Endothelial cell of umbilical vein (primary cell): ENCODE measurements at regions not wholly inside any gene's neighbourhood (a gene's known extent, or its start where the extent isn't known, plus 50 kb on each side); places are given as distances from the start of the nearest gene placed in this dataset.

Experiments
- BruUV-seq: library from RNA; stranded (reverse); fragments of 400-500 nt; replicated peaks from 2 replicates; lab custom pipeline; 2021; lab: Mats Ljungman, UMichigan
- CTCF ChIA-PET: fragments of 300-600, 350-600 bp; sonication (Branson Sonifier 250); formaldehyde crosslinking; loops from one replicate; lab custom pipeline; 2021; ENCODE audit warnings: antibody characterized with exemption, inconsistent platforms; lab: Charles Lee
- POLR2A ChIA-PET: fragments of 300-600, 350-600 bp; sonication (Branson Sonifier 250); formaldehyde crosslinking; loops from one replicate; lab custom pipeline; 2021; ENCODE audit warnings: antibody characterized with exemption, inconsistent platforms; lab: Charles Lee
- DNase-seq: peaks from one replicate; pipeline ENCODE4 v3.0.0-alpha.2; 2011; ENCODE audit warnings: low read depth, low spot score
- FAIRE-seq: peaks from 2 replicates; lab custom pipeline; 2011; peaks lifted over from hg19 to GRCh38; lab: Jason Lieb, UNC
- H2AFZ ChIP-seq: 2 replicates; pipeline ENCODE4 v1.6.0; 2012; ENCODE audit warnings: low read depth, low read length, control low read depth, inconsistent platforms
- H3K27ac ChIP-seq: 2 replicates; pipeline ENCODE4 v1.5.1; 2011; ENCODE audit warnings: low read depth, mild to moderate bottlenecking, control low read depth, low read length, moderate library complexity; ENCODE audit not compliant: insufficient read depth
- H3K27me3 ChIP-seq, 2 experiments: 2 replicates each; pipeline versions ENCODE4 v1.6.0 to v1.6.1; 2011; ENCODE audit warnings: low read length in 2 of 2, mixed read lengths in 1 of 2; ENCODE audit not compliant: control insufficient read depth in 2 of 2, insufficient read depth in 2 of 2
- H3K36me3 ChIP-seq, 2 experiments: 2 replicates in 1 of 2; 3 replicates in 1 of 2; pipeline ENCODE4 v1.5.1; 2011; ENCODE audit warnings: low read length in 2 of 2, mild to moderate bottlenecking in 1 of 2, moderate library complexity in 1 of 2; ENCODE audit not compliant: control insufficient read depth in 2 of 2, insufficient read depth in 2 of 2; ENCODE audit errors: extremely low read depth in 1 of 2
- H3K4me1 ChIP-seq: 3 replicates; pipeline ENCODE4 v1.5.1; 2011; ENCODE audit warnings: mild to moderate bottlenecking, low read length; ENCODE audit not compliant: control insufficient read depth, insufficient read depth; ENCODE audit errors: extremely low read depth
- H3K4me2 ChIP-seq: 2 replicates; pipeline ENCODE4 v1.6.1; 2011; ENCODE audit warnings: low read length, control low read depth, mixed read lengths; ENCODE audit not compliant: insufficient read depth
- H3K4me3 ChIP-seq, 3 experiments: fragments of 200-600 bp in 1 of 3; sonication (generic), shearing (Covaris generic) in 1 of 3; replicated peaks in 1 of 3; 2 replicates each; pipeline ENCODE4 v1.5.1; 2011 to 2016; ENCODE audit warnings: control low read depth in 3 of 3, low read length in 3 of 3, mild to moderate bottlenecking in 2 of 3, inconsistent platforms in 1 of 3, low read depth in 1 of 3, moderate library complexity in 1 of 3; ENCODE audit not compliant: insufficient read depth in 1 of 3
- H3K79me2 ChIP-seq: 2 replicates; pipeline ENCODE4 v1.6.0; 2012; ENCODE audit warnings: low read length, inconsistent platforms; ENCODE audit not compliant: control insufficient read depth, insufficient read depth
- H3K9ac ChIP-seq: replicated peaks from 2 replicates; pipeline ENCODE3; 2011; ENCODE audit warnings: low read length, control low read depth; ENCODE audit not compliant: insufficient read depth; ENCODE audit errors: extremely low read depth
- H3K9me1 ChIP-seq: replicated peaks from 3 replicates; pipeline ENCODE4 v1.6.0; 2011; ENCODE audit warnings: mild to moderate bottlenecking, low read length; ENCODE audit not compliant: control insufficient read depth, insufficient read depth; ENCODE audit errors: extremely low read depth
- H3K9me3 ChIP-seq: replicated peaks from 2 replicates; pipeline ENCODE4 v1.5.1; 2012; ENCODE audit warnings: low read length, inconsistent platforms; ENCODE audit not compliant: control insufficient read depth, insufficient read depth
- H4K20me1 ChIP-seq: replicated peaks from 2 replicates; pipeline ENCODE3; 2011; ENCODE audit warnings: mild to moderate bottlenecking, low read length; ENCODE audit not compliant: control insufficient read depth, insufficient read depth; ENCODE audit errors: extremely low read depth
- EZH2 ChIP-seq: IDR thresholded peaks from 2 replicates; pipeline ENCODE4 v1.6.1; 2012; ENCODE audit warnings: borderline replicate concordance, low read depth, mild to moderate bottlenecking, moderate library complexity, low read length, inconsistent platforms; ENCODE audit not compliant: severe bottlenecking
- FOS ChIP-seq: IDR thresholded peaks from 2 replicates; pipeline ENCODE4 v1.6.1; 2011; ENCODE audit warnings: mild to moderate bottlenecking, low read length, moderate library complexity, borderline replicate concordance; ENCODE audit not compliant: insufficient read depth
- GATA2 ChIP-seq: IDR thresholded peaks from 2 replicates; pipeline ENCODE4 v1.7.0; 2011; ENCODE audit warnings: low read depth, mild to moderate bottlenecking, moderate library complexity, mixed read lengths, low read length; ENCODE audit not compliant: insufficient read length, insufficient read depth
- JUN ChIP-seq: IDR thresholded peaks from 2 replicates; pipeline ENCODE4 v1.6.1; 2011; ENCODE audit warnings: borderline replicate concordance, low read depth; ENCODE audit not compliant: insufficient read length, insufficient read depth
- MYC ChIP-seq: IDR thresholded peaks from one replicate; pipeline ENCODE4 v1.6.1; 2011; ENCODE audit warnings: mild to moderate bottlenecking, low read depth, low read length
- POLR2A ChIP-seq: IDR thresholded peaks from 2 replicates; pipeline ENCODE4 v1.6.1; 2012; ENCODE audit warnings: low read depth, mild to moderate bottlenecking, control low read depth, low read length
- POLR2AphosphoS5 ChIP-seq: IDR thresholded peaks from 2 replicates; pipeline ENCODE4 v1.6.1; 2012; ENCODE audit warnings: low read depth, mild to moderate bottlenecking, control low read depth, low read length, moderate library complexity; ENCODE audit not compliant: insufficient read depth
- dilution Hi-C: fragments of 300-500 bp; cut with MboI; formaldehyde crosslinking; loops from one replicate; pipeline ENCODE4 v1.15.0; 2019; ENCODE audit warnings: low sequenced_read_pairs; ENCODE audit not compliant: extremely low pct_ligation_motif_present
- intact Hi-C: fragments of 100-400 bp; cut with micrococcal nuclease; formaldehyde crosslinking; loops from one replicate; pipeline ENCODE4 v1.10.0; 2022
- TF ChIP-seq, protein P1 (sequence below): IDR thresholded peaks from 2 replicates; pipeline ENCODE4 v1.6.1; 2011; ENCODE audit not compliant: insufficient read depth, insufficient read length
- TF ChIP-seq, protein P2 (sequence below), 2 donors: IDR thresholded peaks; 1 replicate in 1 of 2; 2 replicates in 1 of 2; pipeline ENCODE4 v1.5.1; 2011; ENCODE audit warnings: low read length in 2 of 2, mild to moderate bottlenecking in 2 of 2, moderate library complexity in 2 of 2, control low read depth in 1 of 2, inconsistent platforms in 1 of 2, low read depth in 1 of 2; ENCODE audit not compliant: insufficient read depth in 1 of 2; ENCODE audit errors: extremely low read depth in 1 of 2

DNA sequence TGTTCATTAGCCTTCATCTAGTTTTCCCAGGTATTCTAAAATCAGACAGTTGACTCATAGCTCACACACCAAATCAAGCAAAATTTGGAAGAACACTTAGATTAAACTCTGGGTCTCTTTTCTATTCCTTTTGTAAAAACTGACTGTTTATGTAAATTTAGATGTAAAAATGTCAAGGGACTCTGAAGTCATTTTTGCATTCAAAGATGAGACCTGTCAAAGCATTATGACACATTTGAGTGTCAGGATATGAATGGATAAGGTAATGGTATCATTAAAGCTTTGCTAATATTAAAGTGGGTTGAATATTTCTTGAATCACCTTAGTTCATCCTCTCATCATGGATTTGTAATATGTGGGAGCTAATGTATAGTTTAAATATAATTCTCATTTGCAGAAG lies 348.1 kb upstream of the NRXN1 start:
- dilution Hi-C loops, result no loop called here
- no TSS peak for BruUV-seq

DNA sequence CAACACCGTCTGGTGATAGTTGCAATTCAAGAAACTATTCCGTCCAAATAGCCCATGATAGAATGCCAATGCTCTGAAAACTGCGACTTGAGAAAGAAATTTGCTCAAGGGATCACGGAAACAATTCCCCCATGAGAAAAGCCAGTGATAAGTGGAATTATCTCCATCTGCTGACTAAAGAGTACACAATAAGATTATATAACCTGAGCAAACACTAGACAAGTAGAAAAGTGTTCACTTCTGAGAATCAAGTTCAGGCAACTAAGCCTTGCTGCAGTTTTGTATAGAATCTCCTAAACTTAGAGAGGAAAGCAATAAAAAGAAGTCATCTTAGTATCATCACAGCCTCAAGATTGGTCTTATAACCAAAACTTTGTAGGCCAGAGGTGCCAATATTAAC lies 336.3 kb upstream of the NRXN1 start:
- Histone ChIP-seq H3K9ac (no peak overlapping the region), H3K4me1 (no peaks in the 10 kb centered on the region), H3K4me3 (no peak overlapping the region), H2AFZ (no peak overlapping the region), H3K9me1 (no peaks in the 10 kb centered on the region), H3K9me3 (no peaks in the 10 kb centered on the region), H3K79me2 (no peaks in the 10 kb centered on the region), H4K20me1 (no peaks in the 10 kb centered on the region), H3K27ac (no peak overlapping the region), H3K4me2 (no peak overlapping the region), H3K27me3 (no peaks in the 10 kb centered on the region), H3K36me3 (no peaks in the 10 kb centered on the region)
- no TSS peak for BruUV-seq
- ChIA-PET CTCF (no interaction called here), POLR2A (no interaction called here)
- dilution Hi-C loops (no loop called here), intact Hi-C loops (no loop called here)
- TF ChIP-seq GATA2 (no peak), JUN (no peak), EZH2 (no peak), POLR2A (no peak), MYC (no peak), FOS (no peak), POLR2AphosphoS5 (no peak)
- TF ChIP-seq, protein P1, sequence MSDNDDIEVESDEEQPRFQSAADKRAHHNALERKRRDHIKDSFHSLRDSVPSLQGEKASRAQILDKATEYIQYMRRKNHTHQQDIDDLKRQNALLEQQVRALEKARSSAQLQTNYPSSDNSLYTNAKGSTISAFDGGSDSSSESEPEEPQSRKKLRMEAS, result no peak
- TF ChIP-seq, protein P2, sequence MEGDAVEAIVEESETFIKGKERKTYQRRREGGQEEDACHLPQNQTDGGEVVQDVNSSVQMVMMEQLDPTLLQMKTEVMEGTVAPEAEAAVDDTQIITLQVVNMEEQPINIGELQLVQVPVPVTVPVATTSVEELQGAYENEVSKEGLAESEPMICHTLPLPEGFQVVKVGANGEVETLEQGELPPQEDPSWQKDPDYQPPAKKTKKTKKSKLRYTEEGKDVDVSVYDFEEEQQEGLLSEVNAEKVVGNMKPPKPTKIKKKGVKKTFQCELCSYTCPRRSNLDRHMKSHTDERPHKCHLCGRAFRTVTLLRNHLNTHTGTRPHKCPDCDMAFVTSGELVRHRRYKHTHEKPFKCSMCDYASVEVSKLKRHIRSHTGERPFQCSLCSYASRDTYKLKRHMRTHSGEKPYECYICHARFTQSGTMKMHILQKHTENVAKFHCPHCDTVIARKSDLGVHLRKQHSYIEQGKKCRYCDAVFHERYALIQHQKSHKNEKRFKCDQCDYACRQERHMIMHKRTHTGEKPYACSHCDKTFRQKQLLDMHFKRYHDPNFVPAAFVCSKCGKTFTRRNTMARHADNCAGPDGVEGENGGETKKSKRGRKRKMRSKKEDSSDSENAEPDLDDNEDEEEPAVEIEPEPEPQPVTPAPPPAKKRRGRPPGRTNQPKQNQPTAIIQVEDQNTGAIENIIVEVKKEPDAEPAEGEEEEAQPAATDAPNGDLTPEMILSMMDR (IDR thresholded peaks at IDR 0.05; ENCODE audit: extremely low read depth in 1 of 2, insufficient read depth in 1 of 2, low read depth in 1 of 2, low read length in 2 of 2), result no peak
- DNase-seq (no peak), FAIRE-seq (no peak)

More for the DNA sequence above, 348.1 kb upstream of the NRXN1 start:
- Histone ChIP-seq H3K4me1 (no peaks in the 10 kb centered on the region), H3K27me3 (no peaks in the 10 kb centered on the region), H3K79me2 (no peaks in the 10 kb centered on the region), H3K9me1 (no peaks in the 10 kb centered on the region), H3K36me3 (no peaks in the 10 kb centered on the region), H3K27ac (no peak overlapping the region), H3K9ac (no peak overlapping the region), H4K20me1 (no peaks in the 10 kb centered on the region), H3K9me3 (no peaks in the 10 kb centered on the region), H3K4me2 (no peak overlapping the region), H2AFZ (no peak overlapping the region), H3K4me3 (no peak overlapping the region)
- FAIRE-seq (no peak), DNase-seq (no peak)
- CTCF ChIA-PET, result interaction anchor here (0.9 kb wide), 1 partner anchor 10 kb away, joined by 3 read pairs; no protein-coding TSS in a partner anchor
- TF ChIP-seq MYC, result no peak
- no peak for TF ChIP-seq FOS
- TF ChIP-seq, protein P2 (IDR thresholded peaks at IDR 0.05; ENCODE audit: extremely low read depth in 1 of 2, insufficient read depth in 1 of 2, low read depth in 1 of 2, low read length in 2 of 2), result no peak
- TF ChIP-seq POLR2AphosphoS5, result no peak
- TF ChIP-seq EZH2, result no peak
- intact Hi-C loops, result no loop called here
- POLR2A ChIA-PET, result no interaction called here
